ENCODE measurements at regions not wholly inside any gene's neighbourhood (a gene's known extent, or its start where the extent isn't known, plus 50 kb on each side); places are given as distances from the start of the nearest gene placed in this dataset.

- DNase-seq (ENCODE audit: extremely low read depth in 1 of 2, low read depth in 1 of 2): no peak
Observed at GRCh38 chr10:128520211-128520815, 394.1 kb upstream of the MKI67 start.

- no peak for DNase-seq (ENCODE audit: extremely low read depth in 1 of 2, low read depth in 1 of 2)
Observed at GRCh38 chr10:128522551-128523308, 396.5 kb upstream of the MKI67 start.

GRCh38 chr10:128525444-128525843 lies 399.2 kb upstream of the MKI67 start:
- no peak for DNase-seq (ENCODE audit: extremely low read depth in 1 of 2, low read depth in 1 of 2)

- no peak for DNase-seq (ENCODE audit: extremely low read depth in 1 of 2, low read depth in 1 of 2)
Observed at GRCh38 chr10:128525936-128526335, 399.7 kb upstream of the MKI67 start.

- DNase-seq (ENCODE audit: extremely low read depth in 1 of 2, low read depth in 1 of 2): no peak
Observed at GRCh38 chr10:128526791-128527375, 400.7 kb upstream of the MKI67 start.

GRCh38 chr10:128527711-128528110 lies 401.5 kb upstream of the MKI67 start:
- DNase-seq (ENCODE audit: extremely low read depth in 1 of 2, low read depth in 1 of 2): no peak

GRCh38 chr10:128528167-128528566 lies 401.9 kb upstream of the MKI67 start:
- no peak for DNase-seq (ENCODE audit: extremely low read depth in 1 of 2, low read depth in 1 of 2)

- DNase-seq (ENCODE audit: extremely low read depth in 1 of 2, low read depth in 1 of 2): no peak
Observed at GRCh38 chr10:128528781-128529180, 402.6 kb upstream of the MKI67 start.

GRCh38 chr10:128529225-128529624 lies 403.0 kb upstream of the MKI67 start:
- DNase-seq (ENCODE audit: extremely low read depth in 1 of 2, low read depth in 1 of 2): no peak

GRCh38 chr10:128530301-128530700 lies 404.1 kb upstream of the MKI67 start:
- no peak for DNase-seq (ENCODE audit: extremely low read depth in 1 of 2, low read depth in 1 of 2)

GRCh38 chr10:128530946-128531345 lies 404.7 kb upstream of the MKI67 start:
- no peak for DNase-seq (ENCODE audit: extremely low read depth in 1 of 2, low read depth in 1 of 2)

GRCh38 chr10:128534686-128535085 lies 408.5 kb upstream of the MKI67 start:
- no peak for DNase-seq (ENCODE audit: extremely low read depth in 1 of 2, low read depth in 1 of 2)

- no peak for DNase-seq (ENCODE audit: extremely low read depth in 1 of 2, low read depth in 1 of 2)
Observed at GRCh38 chr10:128536259-128536658, 410.0 kb upstream of the MKI67 start.

- DNase-seq (ENCODE audit: extremely low read depth in 1 of 2, low read depth in 1 of 2): no peak
Observed at GRCh38 chr10:128537834-128538330, 411.7 kb upstream of the MKI67 start.

- no peak for DNase-seq (ENCODE audit: extremely low read depth in 1 of 2, low read depth in 1 of 2)
Observed at GRCh38 chr10:128538671-128539070, 412.4 kb upstream of the MKI67 start.

GRCh38 chr10:128539510-128540127 lies 413.4 kb upstream of the MKI67 start:
- no peak for DNase-seq (ENCODE audit: extremely low read depth in 1 of 2, low read depth in 1 of 2)

- DNase-seq (ENCODE audit: extremely low read depth in 1 of 2, low read depth in 1 of 2): no peak
Observed at GRCh38 chr10:128540128-128540762, 414.0 kb upstream of the MKI67 start.

- DNase-seq (ENCODE audit: extremely low read depth in 1 of 2, low read depth in 1 of 2): no peak
Observed at GRCh38 chr10:128540781-128541761, 414.8 kb upstream of the MKI67 start.

- no peak for DNase-seq (ENCODE audit: extremely low read depth in 1 of 2, low read depth in 1 of 2)
Observed at GRCh38 chr10:128541926-128542475, 415.8 kb upstream of the MKI67 start.

GRCh38 chr10:128542659-128543058 lies 416.4 kb upstream of the MKI67 start:
- no peak for DNase-seq (ENCODE audit: extremely low read depth in 1 of 2, low read depth in 1 of 2)

Measured in stimulated activated CD8-positive, alpha-beta memory T cell treated with anti-CD3 and anti-CD28 coated beads, Interleukin-7, amount 100 ng/mL, for 48 hours (primary cell).